HPDE6-E6E7 (cell line): ENCODE measurements at regions not wholly inside any gene's neighbourhood (a gene's known extent, or its start where the extent isn't known, plus 50 kb on each side); places are given as distances from the start of the nearest gene placed in this dataset.

ENCODE experiments used
- DNase-seq: peaks from one replicate; pipeline ENCODE4 v3.0.0; 2011; ENCODE audit warnings: missing footprints; ENCODE audit errors: extremely low spot score

DNA sequence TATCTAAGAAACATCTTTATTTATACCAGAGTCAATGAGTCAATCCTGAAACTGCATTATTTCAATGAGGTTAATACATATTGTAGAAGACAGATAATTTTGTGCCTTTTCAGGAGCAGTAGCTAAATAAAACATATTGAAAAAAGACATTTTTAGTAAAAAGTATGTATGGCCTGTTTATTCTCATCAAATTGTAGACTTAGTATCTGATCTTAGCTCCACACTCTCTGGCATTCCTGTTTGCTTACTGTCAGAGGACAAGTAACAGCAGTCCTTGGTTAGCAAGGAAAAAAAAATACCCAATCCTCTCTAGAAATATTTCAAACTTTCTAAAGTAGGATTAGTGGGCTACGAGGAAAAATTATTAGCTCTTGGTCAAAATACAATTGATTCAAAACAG, 50.5 kb upstream of the GUCY1A1 start:
- DNase-seq = no peak

DNA sequence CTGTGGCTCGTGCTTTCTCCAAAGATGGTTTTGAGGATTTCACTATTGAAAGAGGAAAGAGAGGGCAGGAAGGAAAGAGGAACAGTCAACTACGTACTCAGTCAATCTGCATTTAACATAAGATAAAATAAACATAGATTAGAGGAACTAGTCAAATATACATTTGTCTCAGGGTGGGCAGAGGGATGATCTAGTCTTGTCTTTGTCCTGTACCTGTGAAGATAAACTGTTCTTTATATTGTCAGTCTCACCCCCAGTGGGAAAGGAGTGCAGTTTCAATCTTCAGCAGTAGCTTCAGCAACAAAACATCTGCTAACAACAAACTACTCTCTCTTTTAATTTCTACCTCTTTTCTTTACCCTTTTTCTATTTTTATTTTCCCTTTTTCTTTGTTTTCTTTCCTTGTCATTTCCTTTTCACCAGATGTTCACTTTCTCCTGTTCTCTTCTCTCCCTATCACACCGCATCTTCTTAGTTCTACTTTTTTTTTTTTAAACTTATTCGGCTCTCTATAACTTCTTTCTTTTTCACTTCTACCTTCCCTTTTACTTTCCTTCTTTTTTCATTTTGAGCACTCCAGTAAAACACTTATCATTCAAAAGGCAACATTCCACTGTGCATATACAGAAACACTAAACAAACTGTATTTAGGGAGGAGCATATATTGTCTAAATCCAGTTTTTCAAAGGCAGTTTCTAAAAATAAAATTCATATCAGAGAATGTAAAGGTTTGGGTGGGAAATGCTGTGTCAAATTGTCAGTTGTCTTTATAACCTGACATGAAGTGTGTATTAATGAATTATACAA, 51.4 kb upstream of the GUCY1A1 start:
- no peak for DNase-seq

DNA sequence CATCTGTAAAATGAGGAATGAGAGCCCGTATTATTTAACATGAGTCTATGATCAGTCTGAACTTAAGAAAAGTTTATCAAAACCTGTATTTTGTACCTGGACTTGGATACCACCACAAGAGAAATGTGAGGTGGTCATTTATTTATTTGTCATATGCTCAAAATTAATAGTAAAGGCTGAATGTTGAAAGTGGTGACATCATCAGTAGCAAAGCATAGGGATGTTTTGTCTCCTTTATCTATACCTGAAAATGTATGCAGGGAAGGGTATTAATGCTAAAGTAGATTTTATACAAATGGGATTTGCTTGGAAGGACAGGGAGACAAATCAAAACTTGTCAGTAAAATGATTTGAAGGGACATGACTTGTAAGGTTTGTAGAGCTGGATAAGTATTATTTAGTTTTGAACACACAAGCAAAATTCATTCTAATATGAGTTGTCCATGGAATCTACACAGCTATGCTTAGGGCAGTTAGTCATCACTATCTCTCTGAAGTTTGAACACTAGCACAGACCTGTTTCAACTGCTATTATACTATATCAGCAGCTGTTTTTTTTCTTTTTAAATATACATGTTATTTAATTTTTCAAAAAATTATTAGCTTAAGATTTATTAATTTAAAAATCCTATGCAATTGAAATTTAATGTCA, 52.4 kb upstream of the GUCY1A1 start:
- no peak for DNase-seq

DNA sequence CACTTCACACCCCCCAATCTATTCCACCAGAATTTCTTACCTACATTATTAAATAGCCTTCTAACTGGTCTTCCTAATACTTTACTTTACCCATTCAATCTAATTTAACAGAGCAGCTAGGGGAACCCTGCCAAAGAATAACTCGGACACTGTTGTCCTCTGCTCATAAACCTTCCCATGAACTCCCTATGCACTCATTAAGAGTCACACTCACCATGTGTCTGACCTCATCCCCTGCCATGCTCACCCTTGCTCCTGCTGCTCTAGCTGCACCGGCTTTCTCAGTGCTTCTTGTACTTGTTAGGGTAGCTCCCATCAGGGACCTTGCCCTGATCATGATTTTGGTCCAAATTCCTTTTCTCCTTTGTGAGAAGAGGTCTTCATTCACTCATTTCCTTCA, 54.6 kb upstream of the GUCY1A1 start:
- no peak for DNase-seq

DNA sequence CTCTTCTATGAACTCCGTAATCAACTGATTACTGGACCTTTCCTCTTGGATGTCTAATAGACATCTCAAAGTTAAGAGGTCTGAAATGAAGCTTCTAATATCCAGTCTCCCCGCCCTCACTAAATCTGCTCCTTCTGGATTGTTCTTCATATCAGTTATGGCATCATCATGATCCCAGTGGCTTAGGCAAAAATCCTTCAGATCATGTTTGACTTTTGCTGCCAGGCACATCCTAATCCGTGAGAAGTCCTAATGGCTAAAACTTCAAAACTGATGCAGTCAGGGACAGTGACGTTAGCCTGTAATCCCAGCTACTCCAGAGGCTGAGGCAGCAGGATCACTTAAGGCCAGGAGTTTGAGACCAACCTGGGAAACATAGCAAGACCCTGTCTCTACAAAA, 55.1 kb upstream of the GUCY1A1 start:
- no peak for DNase-seq

DNA sequence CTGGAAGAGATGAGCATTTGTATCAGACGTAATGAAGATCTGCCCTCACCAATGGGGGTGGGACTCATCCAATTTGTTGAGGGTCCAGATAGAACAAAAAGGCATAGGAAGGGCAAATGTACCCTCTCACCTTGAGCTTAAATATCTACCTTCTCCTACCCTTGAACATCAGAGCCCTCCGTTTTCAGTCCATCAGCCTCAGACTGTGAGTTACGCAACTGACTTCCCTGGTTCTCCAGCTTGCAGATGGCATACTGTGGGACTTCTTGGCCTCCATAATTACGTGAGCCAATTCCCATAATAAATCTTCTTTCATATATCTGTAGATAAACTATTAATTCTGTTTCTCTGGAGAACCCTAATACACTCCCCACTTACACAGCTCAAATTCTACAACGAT, 56.5 kb upstream of the GUCY1A1 start:
- DNase-seq = no peak

DNA sequence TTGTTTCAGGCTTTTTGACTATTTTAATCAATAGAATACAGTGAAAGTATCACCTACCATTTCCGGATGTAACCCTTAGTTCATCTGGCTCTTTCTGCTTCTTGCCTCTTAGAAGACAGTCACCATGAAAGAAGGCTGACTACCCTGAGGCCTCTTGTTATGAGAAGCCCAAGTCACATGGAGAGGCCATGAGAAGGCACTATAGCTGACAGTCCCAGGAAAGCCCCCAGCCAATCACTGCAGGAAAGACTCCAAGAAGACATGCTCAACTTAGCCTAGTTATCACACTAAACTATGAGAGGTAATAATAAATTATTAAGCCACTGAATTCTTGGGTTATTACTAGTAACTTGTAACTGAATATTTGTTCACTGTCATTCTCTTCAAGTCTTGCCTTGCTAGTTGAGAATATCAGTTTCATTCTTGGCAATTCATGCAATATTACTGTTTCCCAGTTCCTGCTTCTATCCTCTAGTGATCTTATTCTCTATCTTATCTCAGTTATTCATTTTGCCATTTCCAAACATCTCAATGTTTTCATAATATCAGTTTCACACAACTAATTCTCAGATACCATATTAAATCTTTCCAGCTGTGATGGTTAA, 57.1 kb upstream of the GUCY1A1 start:
- DNase-seq = no peak

DNA sequence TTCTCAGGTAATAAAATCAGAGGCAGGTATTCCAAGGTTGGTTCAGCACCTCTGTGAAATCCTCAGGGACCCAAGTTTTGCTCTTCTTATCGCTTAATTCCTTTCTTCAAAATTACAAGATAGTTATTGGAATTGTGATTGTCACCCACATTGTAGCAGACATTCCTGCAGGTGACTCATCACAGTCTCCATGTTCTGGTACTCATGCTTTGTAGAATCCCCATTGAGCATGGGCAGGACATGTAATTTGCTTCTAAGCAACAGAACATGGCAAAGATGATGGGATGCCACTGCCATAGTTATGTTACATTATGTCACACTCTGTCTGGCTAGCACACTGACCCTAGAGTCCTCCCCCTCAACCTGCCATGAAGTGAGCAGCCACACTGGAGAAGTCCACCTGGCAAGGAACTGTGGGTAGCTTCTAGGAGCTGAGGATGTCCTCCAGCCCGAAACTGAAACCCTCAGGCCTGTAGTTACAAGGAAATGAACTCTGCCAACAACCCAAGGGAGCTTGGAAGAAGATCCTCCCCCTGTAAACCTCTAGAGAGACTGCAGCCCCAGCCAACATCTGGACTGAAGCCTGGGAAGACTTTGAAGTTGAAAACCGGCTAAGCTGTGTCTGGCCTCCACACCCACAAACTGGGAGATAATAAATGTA, 58.3 kb upstream of the GUCY1A1 start:
- no peak for DNase-seq

DNA sequence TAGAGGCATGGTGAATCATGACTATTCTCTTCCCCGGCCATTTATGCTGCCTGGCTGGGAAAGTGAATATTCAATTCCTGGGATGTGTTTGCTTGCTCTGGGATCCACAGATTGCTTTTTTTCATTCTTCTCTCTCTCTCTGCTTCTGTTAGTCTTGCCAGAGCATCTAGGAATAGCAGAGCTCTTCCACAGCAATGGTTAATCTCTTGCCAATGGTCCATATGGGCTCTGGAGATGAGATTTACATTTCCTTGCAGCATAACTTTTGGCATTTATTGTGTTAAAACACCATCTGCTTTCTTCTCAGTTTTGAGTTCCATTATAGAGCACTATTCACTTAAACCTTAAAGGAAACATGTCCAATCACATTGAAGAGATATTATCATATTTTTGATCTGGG, 59.2 kb upstream of the GUCY1A1 start:
- no peak for DNase-seq

DNA sequence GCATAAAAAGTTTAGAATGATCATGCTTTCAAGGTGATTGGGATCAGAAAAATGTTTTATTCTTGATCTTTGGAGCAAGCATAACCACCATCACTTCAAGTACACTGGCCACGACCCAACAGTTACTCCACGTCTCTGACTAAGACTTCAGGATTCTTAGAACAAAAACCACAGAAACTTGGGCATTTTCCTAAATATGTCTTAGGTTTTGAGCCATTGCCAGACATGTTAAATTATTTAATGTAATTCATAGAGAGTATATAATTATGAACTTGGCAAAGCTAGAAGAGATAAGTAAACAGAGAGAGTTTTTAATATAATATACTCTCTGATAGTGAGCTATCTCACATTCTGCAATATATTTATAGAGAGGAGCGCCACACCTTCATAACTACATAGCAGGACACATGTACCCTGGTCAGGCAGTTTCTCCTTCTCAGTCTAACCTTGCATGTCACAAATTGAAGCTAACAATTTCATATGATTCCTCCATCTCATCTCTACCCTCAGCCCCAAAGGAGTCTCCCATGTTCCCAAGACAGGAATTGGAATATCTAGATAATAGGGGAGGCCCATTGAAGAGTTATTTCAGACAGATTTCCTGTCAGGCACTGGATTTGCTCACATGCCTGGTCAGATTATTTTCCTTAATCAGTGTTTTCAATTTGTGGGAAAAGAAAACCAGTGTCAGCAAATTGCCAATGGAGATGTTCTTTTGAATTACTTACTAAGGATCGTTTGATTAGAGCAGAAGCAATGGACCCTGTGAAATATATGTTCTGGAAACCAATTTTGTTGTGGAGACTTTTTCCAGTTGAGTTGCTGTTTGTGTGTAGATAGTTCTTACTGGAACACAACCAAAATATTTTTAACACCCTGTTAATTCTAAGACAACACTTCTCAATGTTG, 61.7 kb upstream of the GUCY1A1 start:
- no peak for DNase-seq

DNA sequence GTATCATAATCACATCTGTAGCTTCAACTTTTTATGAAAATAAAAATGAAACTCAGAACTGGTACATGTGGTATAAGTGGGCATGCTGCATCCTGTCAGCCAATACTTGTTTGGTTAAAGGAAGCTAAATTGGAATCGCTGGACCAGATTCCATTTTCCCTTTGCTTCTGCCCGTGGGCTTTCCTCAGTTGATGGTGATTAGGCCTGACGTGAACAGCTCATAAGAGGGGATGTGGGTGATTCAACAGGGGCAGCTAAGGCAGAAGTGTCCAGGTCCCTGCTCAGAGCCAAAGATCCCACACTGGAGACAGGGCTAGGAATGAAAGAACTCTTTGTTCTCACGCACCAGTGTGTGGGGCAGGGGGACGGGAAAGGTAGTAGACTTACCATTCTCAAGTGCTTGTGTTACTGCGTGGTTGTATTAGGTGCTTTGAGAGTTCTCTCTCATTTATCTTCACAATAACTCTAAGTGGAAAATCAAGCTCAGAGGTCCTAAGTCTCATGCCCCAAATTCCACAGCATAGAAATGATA, 63.2 kb upstream of the GUCY1A1 start:
- DNase-seq = no peak

DNA sequence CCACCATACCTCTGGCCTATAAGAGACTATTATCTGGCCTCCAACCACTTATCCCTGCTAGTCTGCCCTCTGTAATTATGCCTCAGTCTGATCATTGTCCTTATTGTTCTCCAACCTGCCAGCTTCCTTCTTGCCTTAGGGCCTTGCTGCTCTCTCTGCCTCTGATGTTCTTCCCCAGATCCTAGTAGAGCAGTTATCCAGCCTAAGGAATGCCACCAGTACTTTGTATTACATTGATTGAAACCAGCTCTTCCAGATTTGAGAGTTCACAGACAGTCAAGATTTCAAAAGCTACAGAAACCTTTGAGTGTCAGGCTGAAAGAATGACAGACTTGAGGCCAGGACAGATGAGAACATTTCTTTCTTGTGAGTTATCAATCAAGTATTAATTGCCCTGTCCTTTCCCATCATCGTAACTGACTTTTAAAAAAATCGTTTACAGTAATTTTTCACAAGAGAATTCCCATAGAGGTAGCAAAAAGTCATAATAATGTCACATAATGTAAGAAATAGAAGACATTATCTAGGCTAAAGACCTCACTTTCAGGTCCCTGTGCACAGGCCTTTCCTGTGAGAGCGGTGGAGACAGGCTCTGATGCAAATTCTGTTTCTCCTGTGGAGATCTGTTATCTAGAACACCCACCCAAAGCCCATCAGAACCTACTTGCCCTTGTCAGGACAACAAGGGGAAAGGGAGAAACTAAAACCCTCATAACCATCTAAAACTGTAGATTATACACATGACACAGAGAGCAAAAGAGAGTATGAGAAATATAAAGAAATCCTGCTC, 64.1 kb upstream of the GUCY1A1 start:
- peak; percentile 5 for DNase-seq

DNA sequence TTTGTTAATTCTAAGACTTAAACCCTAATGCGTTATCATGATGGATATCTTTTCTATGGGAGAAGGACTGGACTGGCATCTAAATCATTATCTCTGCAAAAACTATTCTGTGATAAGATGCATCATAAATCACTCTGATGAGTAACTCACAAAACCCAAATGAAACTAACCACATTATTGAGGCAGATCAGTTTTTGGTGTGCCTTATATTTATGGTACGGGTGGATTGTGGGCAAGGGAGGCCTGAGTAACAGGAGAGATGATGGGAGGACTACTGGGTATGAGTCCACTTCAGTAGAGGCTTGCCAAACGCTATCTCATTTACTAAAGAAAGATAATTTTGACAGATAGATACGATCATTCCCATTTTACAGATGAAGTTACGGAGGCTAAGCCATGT, 66.4 kb upstream of the GUCY1A1 start:
- no peak for DNase-seq

DNA sequence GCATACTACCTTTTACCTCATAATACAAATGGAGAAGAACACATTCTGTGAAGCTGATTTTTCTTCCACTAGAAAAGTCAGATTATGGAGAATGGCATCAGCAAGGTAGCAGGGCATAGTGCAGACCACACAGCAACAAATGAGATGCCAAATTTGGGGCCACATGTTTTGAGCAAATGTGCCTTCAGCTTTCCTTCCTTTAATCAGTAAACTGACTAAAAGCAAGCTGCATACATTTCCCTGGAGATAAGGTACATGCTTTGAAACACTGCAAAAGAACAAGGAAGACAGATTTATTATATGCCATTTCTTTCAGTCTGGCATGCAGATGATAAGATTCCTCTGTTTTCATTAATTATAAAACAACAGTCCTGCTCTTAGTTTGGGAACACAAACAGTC, 67.1 kb upstream of the GUCY1A1 start:
- no peak for DNase-seq

DNA sequence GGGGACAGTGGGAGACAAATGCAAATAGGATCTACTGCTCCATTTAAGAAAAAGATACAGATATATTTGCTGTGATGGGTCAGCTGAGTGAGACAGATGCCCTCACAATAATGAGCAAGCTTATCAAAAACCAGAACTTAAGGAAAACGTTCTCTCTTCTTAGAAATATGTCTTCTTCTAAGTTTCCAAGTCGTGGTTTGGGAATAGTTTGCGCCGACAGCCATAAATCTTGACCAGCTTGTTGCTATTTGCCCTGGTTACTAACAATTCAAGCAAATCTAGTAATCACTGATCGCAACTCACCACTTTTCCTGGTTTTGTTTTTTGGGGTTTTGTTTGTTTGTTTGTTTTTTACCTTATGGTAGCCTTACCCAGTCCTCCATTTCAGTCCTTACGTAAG, 67.6 kb upstream of the GUCY1A1 start:
- DNase-seq = no peak

DNA sequence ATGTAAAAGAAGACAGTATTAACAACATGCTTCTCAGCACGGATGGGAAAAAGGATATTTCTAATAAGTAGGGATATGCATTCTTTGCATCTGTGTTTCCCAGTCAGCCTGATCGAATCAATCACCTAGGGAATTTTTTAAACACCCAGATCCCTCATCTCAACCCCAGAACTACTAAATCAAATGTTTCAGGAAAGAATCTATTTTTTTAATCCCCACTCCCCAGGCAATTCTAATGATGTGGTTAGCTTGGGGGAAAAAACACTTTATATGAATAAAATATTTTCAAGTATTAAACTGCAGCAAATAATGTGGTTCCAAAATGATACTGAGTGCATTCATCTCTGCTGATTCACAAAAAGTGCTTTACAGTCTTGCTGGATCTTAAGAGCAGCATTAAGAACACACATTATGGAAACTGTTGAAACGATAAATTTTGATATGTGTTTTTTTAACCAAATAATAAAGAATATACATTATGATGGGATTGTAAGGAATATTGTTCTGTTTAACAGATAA, 68.7 kb upstream of the GUCY1A1 start:
- DNase-seq = no peak

DNA sequence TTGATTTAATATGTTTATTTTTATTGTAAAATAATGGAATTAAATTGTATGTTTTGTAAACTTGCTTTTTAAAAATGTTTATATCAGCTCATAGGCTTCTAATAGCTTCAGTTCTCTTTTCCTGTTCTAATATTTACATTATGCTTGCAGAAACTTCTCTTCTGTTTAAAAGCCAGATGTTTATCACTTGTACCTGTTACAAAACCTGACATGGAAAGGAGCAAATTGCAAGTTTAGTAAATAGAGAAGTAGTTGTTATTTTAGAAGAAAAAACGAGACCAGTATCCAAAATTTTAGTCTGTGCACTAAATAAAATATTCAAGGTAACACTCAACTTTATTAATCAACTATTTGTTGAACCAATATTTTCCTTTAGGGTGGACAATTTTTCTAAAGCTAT, 69.4 kb upstream of the GUCY1A1 start:
- no peak for DNase-seq

DNA sequence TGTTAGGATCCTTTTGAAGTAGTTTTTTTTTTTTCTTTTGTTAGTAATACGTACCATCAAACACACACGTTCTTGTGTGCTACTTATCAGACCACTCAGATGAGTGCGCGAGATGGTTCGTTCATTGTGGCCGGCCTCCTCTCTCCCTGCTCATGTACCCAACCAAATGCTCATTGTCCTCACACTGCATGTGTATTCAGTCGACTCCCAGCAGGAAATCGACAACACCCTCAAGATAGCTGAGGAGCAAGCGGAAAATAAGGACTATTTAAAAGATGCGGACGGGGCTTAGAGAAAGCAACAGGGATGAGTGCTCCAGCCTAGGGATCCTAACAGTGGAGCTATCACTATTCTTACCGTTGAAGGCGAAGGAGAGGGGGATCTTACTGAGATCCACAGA, 72.9 kb upstream of the GUCY1A1 start:
- DNase-seq = no peak

DNA sequence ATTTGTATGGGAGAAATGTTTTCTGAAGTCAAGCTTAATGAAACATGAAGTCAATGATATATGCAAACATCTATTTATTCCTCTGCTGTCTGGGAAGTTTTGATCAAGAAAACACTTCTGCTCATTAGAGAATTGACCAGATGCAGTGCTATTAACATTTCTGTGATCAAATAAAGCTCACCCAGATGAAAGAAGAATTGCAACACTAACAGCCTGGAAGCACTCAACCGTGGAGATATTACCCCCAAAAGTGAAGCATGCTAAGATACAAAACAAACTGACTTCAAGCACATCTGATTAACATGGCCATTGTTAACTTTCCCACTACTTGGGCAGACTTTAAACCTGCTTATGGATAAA, 73.7 kb upstream of the GUCY1A1 start:
- no peak for DNase-seq

DNA sequence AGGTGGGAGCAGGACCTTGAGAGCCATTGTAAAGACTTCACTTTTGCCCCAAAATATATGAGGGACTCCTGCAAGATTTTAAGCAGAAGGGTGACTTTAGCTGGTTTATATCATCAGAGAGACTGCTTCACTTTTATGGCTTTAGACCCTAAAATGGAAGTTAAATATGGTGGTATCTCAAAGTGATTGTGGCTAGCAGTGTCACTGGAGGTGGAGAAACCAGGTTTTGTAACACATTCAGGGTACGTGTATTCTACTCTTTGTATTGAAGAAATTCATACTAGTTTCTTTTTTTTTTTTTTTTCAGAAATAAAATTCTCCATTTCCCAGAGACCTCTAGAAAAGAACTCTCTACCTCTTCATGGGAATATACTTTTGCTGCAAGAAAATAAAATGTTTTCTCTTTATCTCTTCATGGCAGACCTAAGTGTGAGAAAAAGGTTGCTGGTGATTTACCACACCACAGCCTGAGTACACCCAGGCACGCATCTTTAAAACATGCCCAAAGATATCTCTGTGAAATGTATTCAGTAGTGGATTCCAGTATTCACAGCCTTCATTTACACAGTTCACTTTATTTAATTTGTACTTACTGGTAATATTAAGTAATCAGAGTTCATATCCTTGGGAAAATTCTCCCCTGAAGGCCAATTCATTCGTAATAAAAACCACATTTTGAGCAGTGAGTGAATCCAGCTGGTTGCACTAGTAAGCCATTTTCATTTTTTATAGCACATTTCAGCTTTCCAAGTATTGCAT, 74.3 kb upstream of the GUCY1A1 start:
- no peak for DNase-seq
